ENCODE measurements at regions not wholly inside any gene's neighbourhood (a gene's known extent, or its start where the extent isn't known, plus 50 kb on each side); places are given as distances from the start of the nearest gene placed in this dataset.

DNA sequence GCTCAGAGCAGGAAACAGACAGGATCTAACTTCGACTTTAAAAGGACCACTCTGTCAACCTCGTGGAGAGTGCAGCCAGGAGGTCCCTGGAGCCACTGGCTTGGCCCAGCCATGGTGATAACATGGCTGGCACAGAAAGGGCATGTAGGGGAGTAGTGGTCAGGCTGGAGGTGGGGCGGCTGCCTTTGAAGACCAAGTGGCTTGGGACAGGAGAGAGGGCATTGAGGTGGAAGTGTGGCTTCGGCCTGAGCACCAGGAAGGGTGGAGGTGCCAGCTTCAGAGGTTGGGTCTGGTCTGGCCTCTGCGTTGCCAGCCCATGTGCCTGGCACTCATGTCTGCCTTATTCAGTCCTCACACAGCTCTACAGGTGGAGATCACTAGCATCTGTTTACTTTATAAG lies 270.0 kb downstream of the NSG2 start:
- no peak for TF ChIP-seq POLR2A (IDR thresholded peaks at IDR 0.05)
- TF ChIP-seq, protein P1, sequence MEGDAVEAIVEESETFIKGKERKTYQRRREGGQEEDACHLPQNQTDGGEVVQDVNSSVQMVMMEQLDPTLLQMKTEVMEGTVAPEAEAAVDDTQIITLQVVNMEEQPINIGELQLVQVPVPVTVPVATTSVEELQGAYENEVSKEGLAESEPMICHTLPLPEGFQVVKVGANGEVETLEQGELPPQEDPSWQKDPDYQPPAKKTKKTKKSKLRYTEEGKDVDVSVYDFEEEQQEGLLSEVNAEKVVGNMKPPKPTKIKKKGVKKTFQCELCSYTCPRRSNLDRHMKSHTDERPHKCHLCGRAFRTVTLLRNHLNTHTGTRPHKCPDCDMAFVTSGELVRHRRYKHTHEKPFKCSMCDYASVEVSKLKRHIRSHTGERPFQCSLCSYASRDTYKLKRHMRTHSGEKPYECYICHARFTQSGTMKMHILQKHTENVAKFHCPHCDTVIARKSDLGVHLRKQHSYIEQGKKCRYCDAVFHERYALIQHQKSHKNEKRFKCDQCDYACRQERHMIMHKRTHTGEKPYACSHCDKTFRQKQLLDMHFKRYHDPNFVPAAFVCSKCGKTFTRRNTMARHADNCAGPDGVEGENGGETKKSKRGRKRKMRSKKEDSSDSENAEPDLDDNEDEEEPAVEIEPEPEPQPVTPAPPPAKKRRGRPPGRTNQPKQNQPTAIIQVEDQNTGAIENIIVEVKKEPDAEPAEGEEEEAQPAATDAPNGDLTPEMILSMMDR (IDR thresholded peaks at IDR 0.05) = no peak
